Prostate gland (tissue), 2 donors: ENCODE measurements at regions not wholly inside any gene's neighbourhood (a gene's known extent, or its start where the extent isn't known, plus 50 kb on each side); places are given as distances from the start of the nearest gene placed in this dataset.
A peak's percentile ranks its signal among the peaks of the same experiment; 100 is the strongest.
"Not testable (repeated sequence)": the region's sequence is repeated elsewhere in the genome, so short reads cannot be mapped to it uniquely, and the experiment has no call there.

Experiments used
- DNase-seq: peaks from one replicate; pipeline ENCODE4 v3.0.0-alpha.2; 2019; ENCODE audit warnings: low spot score
- H3K27ac ChIP-seq, 2 donors: fragments of 200-600 bp; sonication (generic); 2 replicates each; pipeline ENCODE4 v1.5.1; 2017 to 2019
- H3K27me3 ChIP-seq: fragments of 200-600 bp; sonication (generic); replicated peaks from 2 replicates; pipeline ENCODE4 v1.5.1; 2019; ENCODE audit not compliant: insufficient read depth
- H3K36me3 ChIP-seq, 2 donors: fragments of 200-600 bp; sonication (generic); 1 replicate in 1 of 2; 2 replicates in 1 of 2; pipeline versions ENCODE4 v1.5.1 to v1.8.1; 2017 to 2019
- H3K4me1 ChIP-seq: fragments of 200-600 bp; sonication (generic); replicated peaks from 2 replicates; pipeline ENCODE4 v1.5.1; 2019
- H3K4me3 ChIP-seq, 2 donors: fragments of 200-600 bp; sonication (generic); 2 replicates each; pipeline ENCODE4 v1.5.1; 2017 to 2019
- H3K9me3 ChIP-seq: fragments of 200-600 bp; sonication (generic); 2 replicates; pipeline ENCODE4 v1.5.1; 2017
- POLR2A ChIP-seq: fragments of 450-650 bp; IDR thresholded peaks from one replicate; pipeline ENCODE4 v1.6.1; 2016; ENCODE audit warnings: antibody characterized with exemption, mild to moderate bottlenecking
- POLR2AphosphoS5 ChIP-seq: sonication (generic); formaldehyde crosslinking; IDR thresholded peaks from one replicate; pipeline ENCODE4 v1.6.1; 2017; ENCODE audit warnings: antibody characterized with exemption
- WGBS: methylation state at CpG from one replicate; pipeline ENCODE4 v1.1.5; 2018; 5-methylcytosine and 5-hydroxymethylcytosine counted together
- intact Hi-C: fragments of 100-400 bp; cut with DNase I; formaldehyde crosslinking; loops from one replicate; pipeline ENCODE4 v1.14.2; 2022
- TF ChIP-seq, protein P1 (sequence below), 4 experiments: fragments of 200-600 bp in 2 of 4; fragments of 450-650 bp in 2 of 4; sonication (generic) in 2 of 4; IDR thresholded peaks; 1 replicate in 3 of 4; 2 replicates in 1 of 4; pipeline ENCODE4 v1.5.1; 2016 to 2019; ENCODE audit warnings: antibody characterized with exemption in 4 of 4, mild to moderate bottlenecking in 2 of 4, moderate library complexity in 2 of 4

DNA sequence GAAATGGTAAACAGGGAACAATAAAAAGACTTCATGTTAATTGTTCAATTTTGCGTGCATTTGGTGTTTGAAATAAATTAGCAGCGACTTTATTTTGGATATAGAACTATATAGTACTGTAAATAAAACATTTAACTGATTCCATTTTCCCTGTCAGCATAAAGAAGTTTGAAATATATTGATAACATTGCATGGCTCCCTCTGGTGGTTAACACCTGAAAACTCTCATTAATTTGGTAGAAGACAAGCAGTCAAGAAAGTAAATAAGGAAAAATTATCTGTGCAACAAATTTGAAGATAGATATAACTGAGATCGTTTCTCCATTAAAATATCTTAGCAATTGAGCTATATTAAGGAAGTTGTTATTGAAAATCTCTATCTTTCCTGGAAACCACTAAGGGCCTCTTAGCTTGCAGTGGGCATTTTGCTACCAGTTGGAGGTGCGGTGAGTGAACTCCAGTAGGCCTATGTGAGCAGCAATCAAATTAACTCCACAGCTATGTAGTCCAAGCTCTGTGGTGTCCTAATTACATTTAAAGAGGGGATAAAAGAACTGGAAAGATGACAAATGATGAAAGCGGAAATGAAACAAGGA is 435.7 kb upstream of the FKBP1C start:
- no peaks in the 10 kb centered on the region for H3K9me3 ChIP-seq
- no peaks in the 10 kb centered on the region for H3K4me1 ChIP-seq
- no peak for TF ChIP-seq POLR2A
- no peak for TF ChIP-seq POLR2AphosphoS5
- TF ChIP-seq, protein P1, sequence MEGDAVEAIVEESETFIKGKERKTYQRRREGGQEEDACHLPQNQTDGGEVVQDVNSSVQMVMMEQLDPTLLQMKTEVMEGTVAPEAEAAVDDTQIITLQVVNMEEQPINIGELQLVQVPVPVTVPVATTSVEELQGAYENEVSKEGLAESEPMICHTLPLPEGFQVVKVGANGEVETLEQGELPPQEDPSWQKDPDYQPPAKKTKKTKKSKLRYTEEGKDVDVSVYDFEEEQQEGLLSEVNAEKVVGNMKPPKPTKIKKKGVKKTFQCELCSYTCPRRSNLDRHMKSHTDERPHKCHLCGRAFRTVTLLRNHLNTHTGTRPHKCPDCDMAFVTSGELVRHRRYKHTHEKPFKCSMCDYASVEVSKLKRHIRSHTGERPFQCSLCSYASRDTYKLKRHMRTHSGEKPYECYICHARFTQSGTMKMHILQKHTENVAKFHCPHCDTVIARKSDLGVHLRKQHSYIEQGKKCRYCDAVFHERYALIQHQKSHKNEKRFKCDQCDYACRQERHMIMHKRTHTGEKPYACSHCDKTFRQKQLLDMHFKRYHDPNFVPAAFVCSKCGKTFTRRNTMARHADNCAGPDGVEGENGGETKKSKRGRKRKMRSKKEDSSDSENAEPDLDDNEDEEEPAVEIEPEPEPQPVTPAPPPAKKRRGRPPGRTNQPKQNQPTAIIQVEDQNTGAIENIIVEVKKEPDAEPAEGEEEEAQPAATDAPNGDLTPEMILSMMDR (IDR thresholded peaks at IDR 0.05) = peak in 3 of 4 experiments; percentile 20 to 36 (median 32)
- H3K36me3 ChIP-seq = no peaks in the 10 kb centered on the region
- no peak for DNase-seq
- no peak overlapping the region for H3K27ac ChIP-seq
- no peaks in the 10 kb centered on the region for H3K27me3 ChIP-seq
- intact Hi-C loops = no loop called here
- no peak overlapping the region for H3K4me3 ChIP-seq
- 48% methylated on average over 5 of the region's 5 CpGs for WGBS

DNA sequence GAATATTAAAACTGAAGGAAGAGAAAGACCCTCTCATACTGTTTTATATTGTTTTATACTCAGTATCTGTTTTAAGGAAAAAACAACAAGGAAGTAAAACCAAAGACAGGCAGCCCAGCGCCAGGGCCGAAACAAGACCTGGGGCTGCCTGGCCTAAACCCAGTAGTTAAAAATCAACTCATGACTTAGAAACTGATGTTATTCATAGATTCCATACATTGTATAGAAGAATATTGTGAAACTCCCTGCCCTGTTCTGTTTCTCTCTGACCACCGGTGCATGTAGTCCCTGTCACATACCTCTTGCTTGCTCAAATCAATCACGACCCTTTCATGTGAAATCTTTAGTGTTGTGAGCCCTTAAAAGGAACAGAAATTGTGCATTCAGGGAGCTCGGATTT is 445.1 kb upstream of the FKBP1C start:
- intact Hi-C loops, H3K27me3 ChIP-seq, H3K4me3 ChIP-seq, H3K36me3 ChIP-seq, H3K4me1 ChIP-seq, H3K27ac ChIP-seq, H3K9me3 ChIP-seq, DNase-seq: not testable (repeated sequence)
- WGBS = 71% methylated on average over 5 of the region's 5 CpGs

DNA sequence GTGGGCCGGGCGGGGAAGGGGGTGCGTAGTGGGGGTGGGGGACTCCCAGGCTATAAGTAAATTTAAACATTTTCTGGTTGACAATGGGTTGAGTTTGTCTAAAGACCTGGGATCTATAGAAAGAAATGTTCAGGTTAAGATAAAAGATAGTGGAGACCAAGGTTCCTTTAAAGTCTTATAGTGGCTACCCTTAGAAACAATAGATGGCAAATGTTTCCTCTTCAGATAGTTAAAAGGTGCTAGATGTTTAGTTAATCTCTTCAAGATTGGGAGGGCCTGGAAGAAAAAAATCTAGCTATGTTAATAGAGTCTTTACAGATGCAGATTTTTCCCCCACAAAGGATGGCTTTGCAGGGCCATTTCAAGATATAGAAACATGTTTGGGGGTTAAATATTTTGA is 446.4 kb upstream of the FKBP1C start:
- H3K27me3 ChIP-seq = no peaks in the 10 kb centered on the region
- no peaks in the 10 kb centered on the region for H3K4me1 ChIP-seq
- no peak for DNase-seq
- H3K9me3 ChIP-seq = no peaks in the 10 kb centered on the region
- no peaks in the 10 kb centered on the region for H3K36me3 ChIP-seq
- WGBS = 77% methylated on average over 3 of the region's 3 CpGs
- TF ChIP-seq POLR2A (no peak), POLR2AphosphoS5 (no peak)
- TF ChIP-seq, protein P1 (IDR thresholded peaks at IDR 0.05) = no peak
- H3K4me3 ChIP-seq = no peak overlapping the region
- intact Hi-C loops = no loop called here
- no peak overlapping the region for H3K27ac ChIP-seq

DNA sequence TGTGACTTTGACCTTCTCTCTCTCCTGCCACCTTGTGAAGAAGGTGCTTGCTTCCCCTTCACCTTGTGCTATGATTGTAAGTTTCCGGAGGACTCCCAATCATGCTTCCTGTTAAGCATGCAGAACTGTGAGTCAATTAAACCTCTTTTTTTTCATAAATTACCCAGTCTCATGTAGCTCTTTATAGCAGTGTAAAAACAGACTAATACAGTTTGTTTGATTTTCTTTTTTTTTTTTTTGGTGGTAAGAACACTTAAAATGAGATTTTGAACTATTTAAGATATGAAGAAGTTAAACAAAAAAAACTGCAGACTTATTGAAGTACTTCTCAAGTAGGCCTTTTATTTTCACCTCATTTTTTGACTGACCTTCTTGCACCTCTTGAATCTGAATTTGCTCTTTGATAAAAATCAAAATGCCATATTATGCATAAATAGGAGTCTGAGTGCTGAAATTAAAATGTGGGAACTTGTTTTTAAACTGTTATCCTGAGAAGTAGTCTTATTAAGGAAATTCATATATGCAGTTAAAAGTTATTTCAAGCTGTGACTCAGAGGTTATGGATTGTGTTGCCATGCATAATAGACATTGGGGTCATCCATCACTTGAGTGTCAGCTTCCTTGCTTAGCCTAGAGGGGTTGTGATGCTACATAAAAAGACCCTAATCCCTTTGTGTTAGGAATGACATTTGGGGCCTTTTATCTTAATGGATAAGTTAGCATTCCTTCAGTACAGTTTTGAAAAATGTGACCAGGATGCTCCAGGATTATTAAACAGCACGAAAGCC is 447.9 kb upstream of the FKBP1C start:
- H3K36me3 ChIP-seq = no peaks in the 10 kb centered on the region
- TF ChIP-seq, protein P1 (IDR thresholded peaks at IDR 0.05) = no peak
- no peak for TF ChIP-seq POLR2A
- no peaks in the 10 kb centered on the region for H3K9me3 ChIP-seq
- H3K27ac ChIP-seq = no peak overlapping the region
- H3K27me3 ChIP-seq = no peaks in the 10 kb centered on the region
- intact Hi-C loops = no loop called here
- WGBS = 74% methylated on average over 2 of the region's 2 CpGs
- H3K4me1 ChIP-seq = no peaks in the 10 kb centered on the region
- H3K4me3 ChIP-seq = no peak overlapping the region
- no peak for DNase-seq

DNA sequence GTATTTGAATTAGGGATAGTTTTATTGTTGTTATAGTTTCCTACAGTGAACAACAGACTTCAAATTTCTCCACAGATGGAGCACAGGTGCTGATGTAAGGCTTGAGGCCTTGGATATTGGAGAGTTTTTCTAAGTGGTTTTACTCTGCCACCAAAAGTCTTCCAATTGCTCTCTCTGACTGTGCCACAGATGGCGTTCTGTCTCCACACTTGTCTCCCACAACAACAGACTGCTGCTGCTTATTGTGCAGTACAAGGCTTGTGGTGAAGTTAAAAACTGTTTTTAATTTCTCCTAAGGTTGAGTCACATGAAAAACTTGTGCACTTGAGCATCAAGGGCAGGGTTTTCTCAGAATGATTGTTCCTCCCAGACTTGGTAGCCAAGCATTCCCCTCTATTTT is 460.9 kb upstream of the KHDRBS2 start:
- Histone ChIP-seq H3K27me3 (no peaks in the 10 kb centered on the region), H3K4me3 (no peak overlapping the region), H3K4me1 (no peaks in the 10 kb centered on the region), H3K27ac (no peak overlapping the region), H3K9me3 (no peaks in the 10 kb centered on the region), H3K36me3 (no peaks in the 10 kb centered on the region)
- TF ChIP-seq, protein P1 (IDR thresholded peaks at IDR 0.05) = no peak
- no peak for TF ChIP-seq POLR2AphosphoS5
- TF ChIP-seq POLR2A = no peak
- WGBS = 70% methylated on average over 1 of the region's 1 CpG
- no peak for DNase-seq
- intact Hi-C loops = no loop called here
